GDM1 (cell line): ENCODE measurements at regions not wholly inside any gene's neighbourhood (a gene's known extent, or its start where the extent isn't known, plus 50 kb on each side); places are given as distances from the start of the nearest gene placed in this dataset.

Experiments
- DNase-seq: peaks from one replicate; lab custom pipeline; 2025; lab: John Stamatoyannopoulos, UW

GRCh38 chr14:104341532-104342434, 203.4 kb downstream of the KIF26A start:
- DNase-seq, result no peak

- no peak for DNase-seq
Observed at GRCh38 chr14:104342435-104343293, 204.3 kb downstream of the KIF26A start.

GRCh38 chr14:104343294-104343625, 204.9 kb downstream of the KIF26A start:
- no peak for DNase-seq

GRCh38 chr14:104343690-104344640, 205.6 kb downstream of the KIF26A start:
- no peak for DNase-seq

- no peak for DNase-seq
Observed at GRCh38 chr14:104344818-104345620, 206.6 kb downstream of the KIF26A start.

- DNase-seq, result no peak
Observed at GRCh38 chr14:104345621-104346462, 207.5 kb downstream of the KIF26A start.

GRCh38 chr14:104346608-104347007, 208.2 kb downstream of the KIF26A start:
- no peak for DNase-seq

GRCh38 chr14:104348741-104349140, 210.4 kb downstream of the KIF26A start:
- no peak for DNase-seq

- DNase-seq, result no peak
Observed at GRCh38 chr14:104349950-104350349, 211.6 kb downstream of the KIF26A start.

GRCh38 chr14:104350463-104351185, 212.2 kb downstream of the KIF26A start:
- DNase-seq, result no peak

- DNase-seq, result no peak
Observed at GRCh38 chr14:104351849-104352492, 213.6 kb downstream of the KIF26A start.

GRCh38 chr14:104352493-104353220, 214.3 kb downstream of the KIF26A start:
- no peak for DNase-seq

GRCh38 chr14:104353221-104353920, 215.0 kb downstream of the KIF26A start:
- DNase-seq, result no peak

- no peak for DNase-seq
Observed at GRCh38 chr14:104353921-104354701, 215.7 kb downstream of the KIF26A start.

GRCh38 chr14:104355101-104356019, 217.0 kb downstream of the KIF26A start:
- DNase-seq, result no peak
